Keratinocyte (primary cell): ENCODE measurements at regions not wholly inside any gene's neighbourhood (a gene's known extent, or its start where the extent isn't known, plus 50 kb on each side); places are given as distances from the start of the nearest gene placed in this dataset.

ENCODE experiments used
- DNase-seq: peaks from one replicate; pipeline ENCODE4 v3.0.0-alpha.2; 2011; ENCODE audit warnings: low read depth, missing footprints, low spot score
- FAIRE-seq: peaks from 2 replicates; lab custom pipeline; 2011; peaks lifted over from hg19 to GRCh38; lab: Jason Lieb, UNC
- H2AFZ ChIP-seq: 2 replicates; pipeline ENCODE4 v1.6.0; 2012; ENCODE audit warnings: low read length, control low read depth, inconsistent platforms; ENCODE audit not compliant: control insufficient read depth
- H3K27ac ChIP-seq: 2 replicates; pipeline ENCODE4 v1.5.1; 2011; ENCODE audit warnings: low read length; ENCODE audit not compliant: control insufficient read depth, insufficient read depth
- H3K27me3 ChIP-seq: 3 replicates; pipeline ENCODE4 v1.6.0; 2011; ENCODE audit warnings: low read length; ENCODE audit not compliant: control insufficient read depth, insufficient read depth; ENCODE audit errors: extremely low read depth
- H3K36me3 ChIP-seq, 2 experiments: 2 replicates in 1 of 2; 3 replicates in 1 of 2; pipeline ENCODE4 v1.5.1; 2011; ENCODE audit warnings: low read length in 2 of 2, mild to moderate bottlenecking in 1 of 2; ENCODE audit not compliant: control insufficient read depth in 2 of 2, insufficient read depth in 2 of 2; ENCODE audit errors: extremely low read depth in 1 of 2
- H3K4me1 ChIP-seq: 3 replicates; pipeline ENCODE4 v1.5.1; 2011; ENCODE audit warnings: low read length; ENCODE audit not compliant: control insufficient read depth, insufficient read depth; ENCODE audit errors: extremely low read depth
- H3K4me2 ChIP-seq: 3 replicates; pipeline ENCODE4 v1.6.0; 2011; ENCODE audit warnings: low read depth, low read length; ENCODE audit not compliant: control insufficient read depth, insufficient read depth; ENCODE audit errors: extremely low read depth
- H3K4me3 ChIP-seq, 3 experiments: fragments of 200-600 bp in 1 of 3; sonication (generic) in 1 of 3; 2 replicates in 2 of 3; 3 replicates in 1 of 3; pipeline ENCODE4 v1.5.1; 2011 to 2016; ENCODE audit warnings: low read length in 3 of 3, mild to moderate bottlenecking in 3 of 3, control low read depth in 2 of 3, inconsistent platforms in 1 of 3, low read depth in 1 of 3, mixed read lengths in 1 of 3, mixed run types in 1 of 3, moderate library complexity in 1 of 3; ENCODE audit not compliant: control insufficient read depth in 2 of 3, insufficient read depth in 2 of 3; ENCODE audit errors: extremely low read depth in 1 of 3
- H3K79me2 ChIP-seq: 2 replicates; pipeline ENCODE4 v1.6.0; 2012; ENCODE audit warnings: low read length; ENCODE audit not compliant: control insufficient read depth, insufficient read depth
- H3K9ac ChIP-seq: 3 replicates; pipeline ENCODE4 v1.6.0; 2011; ENCODE audit warnings: low read length; ENCODE audit not compliant: control insufficient read depth, insufficient read depth; ENCODE audit errors: extremely low read depth
- H3K9me1 ChIP-seq: 3 replicates; pipeline ENCODE4 v1.6.0; 2011; ENCODE audit warnings: low read length; ENCODE audit not compliant: control insufficient read depth, insufficient read depth; ENCODE audit errors: extremely low read depth
- H3K9me3 ChIP-seq: 2 replicates; pipeline ENCODE4 v1.5.1; 2012; ENCODE audit warnings: low read depth, low read length; ENCODE audit not compliant: control insufficient read depth
- H4K20me1 ChIP-seq: 3 replicates; pipeline ENCODE4 v1.6.0; 2011; ENCODE audit warnings: low read length; ENCODE audit not compliant: control insufficient read depth, insufficient read depth; ENCODE audit errors: extremely low read depth
- EZH2 ChIP-seq: IDR thresholded peaks from one replicate; pipeline ENCODE4 v1.6.1; 2012; ENCODE audit warnings: inconsistent platforms, mild to moderate bottlenecking, low read length, moderate library complexity
- dilution Hi-C: fragments of 300-500 bp; cut with MboI; formaldehyde crosslinking; loops from one replicate; pipeline ENCODE4 v1.7.0; 2020; ENCODE audit warnings: low sequenced_read_pairs; ENCODE audit not compliant: extremely low pct_ligation_motif_present
- TF ChIP-seq, protein P1 (sequence below), 3 experiments: IDR thresholded peaks in 1 of 3; conservative IDR thresholded peaks in 1 of 3; optimal IDR thresholded peaks in 1 of 3; 2 replicates in 2 of 3; 3 replicates in 1 of 3; pipeline versions ENCODE3 to v1.5.1; 2011; ENCODE audit warnings: low read length in 3 of 3, mild to moderate bottlenecking in 3 of 3, moderate library complexity in 2 of 3, control low read depth in 1 of 3, inconsistent platforms in 1 of 3; ENCODE audit not compliant: insufficient read depth in 2 of 3; ENCODE audit errors: extremely low read depth in 1 of 3

DNA sequence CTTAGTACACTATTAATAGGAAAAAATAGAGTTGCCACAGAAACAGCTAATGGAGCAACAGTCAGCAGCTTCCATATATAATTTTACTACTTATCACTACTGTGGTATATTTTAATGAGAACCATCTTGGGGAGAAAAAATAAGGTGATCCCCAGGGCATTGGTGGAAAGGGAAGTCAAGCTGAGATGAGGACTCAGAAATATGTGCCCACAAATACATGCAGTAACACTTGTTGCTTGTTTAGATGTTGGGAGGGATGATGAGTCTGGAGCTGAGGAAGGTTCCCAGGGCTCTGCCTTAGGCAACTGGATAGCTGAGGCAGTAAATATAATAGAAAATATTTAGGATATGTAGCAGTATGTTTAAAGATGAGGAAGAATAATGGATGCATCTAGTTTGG is 280.1 kb upstream of the PDE4D start:
- no peak overlapping the region for H3K9ac ChIP-seq
- no peak overlapping the region for H3K4me3 ChIP-seq
- H4K20me1 ChIP-seq, result no peaks in the 10 kb centered on the region
- H3K36me3 ChIP-seq, result no peaks in the 10 kb centered on the region
- H3K27ac ChIP-seq, result no peak overlapping the region
- TF ChIP-seq, protein P1, sequence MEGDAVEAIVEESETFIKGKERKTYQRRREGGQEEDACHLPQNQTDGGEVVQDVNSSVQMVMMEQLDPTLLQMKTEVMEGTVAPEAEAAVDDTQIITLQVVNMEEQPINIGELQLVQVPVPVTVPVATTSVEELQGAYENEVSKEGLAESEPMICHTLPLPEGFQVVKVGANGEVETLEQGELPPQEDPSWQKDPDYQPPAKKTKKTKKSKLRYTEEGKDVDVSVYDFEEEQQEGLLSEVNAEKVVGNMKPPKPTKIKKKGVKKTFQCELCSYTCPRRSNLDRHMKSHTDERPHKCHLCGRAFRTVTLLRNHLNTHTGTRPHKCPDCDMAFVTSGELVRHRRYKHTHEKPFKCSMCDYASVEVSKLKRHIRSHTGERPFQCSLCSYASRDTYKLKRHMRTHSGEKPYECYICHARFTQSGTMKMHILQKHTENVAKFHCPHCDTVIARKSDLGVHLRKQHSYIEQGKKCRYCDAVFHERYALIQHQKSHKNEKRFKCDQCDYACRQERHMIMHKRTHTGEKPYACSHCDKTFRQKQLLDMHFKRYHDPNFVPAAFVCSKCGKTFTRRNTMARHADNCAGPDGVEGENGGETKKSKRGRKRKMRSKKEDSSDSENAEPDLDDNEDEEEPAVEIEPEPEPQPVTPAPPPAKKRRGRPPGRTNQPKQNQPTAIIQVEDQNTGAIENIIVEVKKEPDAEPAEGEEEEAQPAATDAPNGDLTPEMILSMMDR (optimal IDR thresholded peaks at IDR 0.05 in 1 of 3, IDR thresholded peaks at IDR 0.05 in 1 of 3, conservative IDR thresholded peaks at IDR 0.05 in 1 of 3; ENCODE audit: extremely low read depth in 1 of 3, insufficient read depth in 2 of 3, low read length in 3 of 3), result no peak
- no peak for TF ChIP-seq EZH2
- no peak overlapping the region for H3K4me2 ChIP-seq
- no peaks in the 10 kb centered on the region for H3K9me3 ChIP-seq
- H3K79me2 ChIP-seq, result no peaks in the 10 kb centered on the region
- H3K27me3 ChIP-seq, result no peaks in the 10 kb centered on the region
- dilution Hi-C loops, result no loop called here
- FAIRE-seq (no peak), DNase-seq (no peak)
- H3K4me1 ChIP-seq, result no peaks in the 10 kb centered on the region
- H3K9me1 ChIP-seq, result no peaks in the 10 kb centered on the region
- H2AFZ ChIP-seq, result no peak overlapping the region

DNA sequence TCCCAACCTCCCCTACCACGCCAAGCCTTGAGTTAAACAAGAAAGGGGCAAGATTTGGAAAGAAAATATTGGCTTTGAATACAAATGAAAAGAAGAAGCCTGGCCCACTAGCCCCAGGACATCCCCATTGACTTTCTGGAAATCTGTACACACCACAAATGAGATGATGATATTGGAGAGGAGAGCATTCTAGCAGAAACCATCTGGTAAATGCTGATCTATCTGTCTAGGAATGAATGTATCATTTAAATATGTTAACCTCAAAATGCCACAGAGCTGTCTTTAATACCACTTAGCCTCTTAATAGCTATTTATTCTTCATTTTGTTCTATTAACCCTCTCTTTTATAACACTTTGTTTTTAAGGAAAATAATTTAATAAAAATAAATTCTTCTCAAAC is 270.2 kb upstream of the PDE4D start:
- Histone ChIP-seq H2AFZ (no peak overlapping the region), H3K9me3 (no peaks in the 10 kb centered on the region), H3K27me3 (no peaks in the 10 kb centered on the region), H3K4me3 (no peak overlapping the region), H4K20me1 (no peaks in the 10 kb centered on the region), H3K36me3 (no peaks in the 10 kb centered on the region), H3K27ac (no peak overlapping the region), H3K4me2 (no peak overlapping the region), H3K9me1 (no peaks in the 10 kb centered on the region), H3K4me1 (no peaks in the 10 kb centered on the region), H3K79me2 (no peaks in the 10 kb centered on the region), H3K9ac (no peak overlapping the region)
- dilution Hi-C loops, result no loop called here
- DNase-seq (no peak), FAIRE-seq (no peak)
- TF ChIP-seq, protein P1 (optimal IDR thresholded peaks at IDR 0.05 in 1 of 3, IDR thresholded peaks at IDR 0.05 in 1 of 3, conservative IDR thresholded peaks at IDR 0.05 in 1 of 3; ENCODE audit: extremely low read depth in 1 of 3, insufficient read depth in 2 of 3, low read length in 3 of 3), result no peak
- no peak for TF ChIP-seq EZH2
